Activated T-helper 2 cell treated with anti-CD3 and anti-CD28 coated beads, Interferon-gamma antibody, Interleukin-2, Interleukin-4, amounts not matched to agents 10 μg/mL and 5 μg/mL and 100 μg/mL, durations not matched to agents 14 hours and 24 hours and 36 hours (primary cell): ENCODE measurements at regions not wholly inside any gene's neighbourhood (a gene's known extent, or its start where the extent isn't known, plus 50 kb on each side); places are given as distances from the start of the nearest gene placed in this dataset.

Source experiments
- DNase-seq: peaks from one replicate; pipeline ENCODE4 v3.0.0; 2021; ENCODE audit warnings: low spot score
- H3K27ac Mint-ChIP-seq: one replicate; pipeline ENCODE4 v1.8.0; 2021; ENCODE audit warnings: mixed read lengths
- H3K27me3 Mint-ChIP-seq: one replicate; pipeline ENCODE4 v1.8.0; 2021; ENCODE audit warnings: low read depth, mixed read lengths
- H3K36me3 Mint-ChIP-seq: one replicate; pipeline ENCODE4 v1.8.0; 2021; ENCODE audit warnings: low read depth, mixed read lengths
- H3K4me1 Mint-ChIP-seq: one replicate; pipeline ENCODE4 v1.8.0; 2021; ENCODE audit warnings: low read depth, mixed read lengths
- H3K4me3 Mint-ChIP-seq: one replicate; pipeline ENCODE4 v1.8.0; 2021; ENCODE audit warnings: low read depth, mild to moderate bottlenecking, moderate library complexity, mixed read lengths
- H3K9me3 Mint-ChIP-seq: one replicate; pipeline ENCODE4 v1.8.0; 2021; ENCODE audit warnings: mixed read lengths
- intact Hi-C: fragments of 100-400 bp; cut with micrococcal nuclease; formaldehyde crosslinking; loops from one replicate; pipeline ENCODE4 v1.15.1; 2023

DNA sequence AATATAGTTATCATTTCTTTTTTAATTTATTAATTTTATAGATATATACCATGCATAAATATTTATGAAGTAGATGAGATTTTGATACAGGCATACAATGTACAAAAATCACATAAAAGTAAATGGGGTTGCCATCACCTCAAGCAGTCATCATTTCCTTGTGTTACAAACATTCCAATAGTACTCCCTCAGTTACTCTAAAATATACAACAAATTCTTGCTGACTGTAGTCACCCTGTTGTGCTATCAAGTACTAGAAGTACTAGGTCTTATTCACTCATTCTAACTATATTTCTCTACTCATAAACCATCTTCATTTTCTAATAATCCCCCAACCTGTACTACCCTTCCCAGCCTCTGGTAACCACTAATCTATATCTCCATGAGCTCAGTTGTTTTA lies 432.6 kb upstream of the SYT1 start:
- no peaks in the 10 kb centered on the region for H3K27me3 Mint-ChIP-seq
- intact Hi-C loops: no loop called here
- H3K36me3 Mint-ChIP-seq: no peaks in the 10 kb centered on the region
- H3K4me3 Mint-ChIP-seq: no peak overlapping the region
- H3K9me3 Mint-ChIP-seq: peaks cover 21% of the 10 kb centered on the region
- no peak overlapping the region for H3K27ac Mint-ChIP-seq
- no peaks in the 10 kb centered on the region for H3K4me1 Mint-ChIP-seq
- DNase-seq: no peak

- Mint-ChIP-seq H3K9me3 (peaks cover 46% of the 10 kb centered on the region), H3K4me1 (no peaks in the 10 kb centered on the region), H3K4me3 (no peak overlapping the region), H3K36me3 (no peaks in the 10 kb centered on the region), H3K27ac (no peak overlapping the region), H3K27me3 (no peaks in the 10 kb centered on the region)
- intact Hi-C loops: no loop called here
- DNase-seq: no peak
These were observed 424.9 kb upstream of the SYT1 start for GRCh38 chr12:78439666-78440065.

DNA sequence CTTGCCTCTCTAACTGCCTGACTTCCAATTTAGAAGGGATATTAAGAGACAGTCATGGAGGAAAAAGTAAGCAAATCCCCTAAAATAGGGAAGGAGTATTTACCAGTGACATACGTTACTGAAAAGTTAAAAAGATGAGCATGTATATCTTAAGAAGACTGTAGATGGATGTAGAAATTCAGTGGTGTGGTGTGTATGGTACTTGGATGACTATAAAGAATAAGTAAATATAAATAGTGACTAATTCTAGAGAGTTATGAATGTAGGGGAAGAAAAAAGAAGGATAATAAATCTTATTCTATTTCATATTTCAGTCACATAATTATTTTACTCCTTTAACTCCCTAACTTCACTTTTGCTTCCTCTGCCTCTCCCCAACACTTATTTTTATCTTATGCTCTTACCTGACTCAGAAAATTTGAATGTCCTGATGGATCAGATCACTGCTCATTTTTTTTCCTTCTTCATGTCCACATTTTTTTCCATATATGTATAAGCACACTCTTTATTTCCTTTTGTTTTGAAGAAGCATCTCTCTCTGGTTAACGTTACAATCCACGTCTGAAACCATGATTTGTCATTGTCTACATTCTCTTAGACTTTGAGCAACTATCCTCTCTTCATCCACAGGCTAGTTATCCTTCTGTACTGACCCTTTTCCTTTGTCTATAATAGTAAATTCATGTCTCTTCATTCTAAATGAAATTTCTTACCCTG lies 422.7 kb upstream of the SYT1 start:
- H3K36me3 Mint-ChIP-seq: no peaks in the 10 kb centered on the region
- no peak overlapping the region for H3K27ac Mint-ChIP-seq
- DNase-seq: no peak
- no peaks in the 10 kb centered on the region for H3K27me3 Mint-ChIP-seq
- H3K9me3 Mint-ChIP-seq: peaks cover 43% of the 10 kb centered on the region
- no peaks in the 10 kb centered on the region for H3K4me1 Mint-ChIP-seq
- intact Hi-C loops: no loop called here
- no peak overlapping the region for H3K4me3 Mint-ChIP-seq

DNA sequence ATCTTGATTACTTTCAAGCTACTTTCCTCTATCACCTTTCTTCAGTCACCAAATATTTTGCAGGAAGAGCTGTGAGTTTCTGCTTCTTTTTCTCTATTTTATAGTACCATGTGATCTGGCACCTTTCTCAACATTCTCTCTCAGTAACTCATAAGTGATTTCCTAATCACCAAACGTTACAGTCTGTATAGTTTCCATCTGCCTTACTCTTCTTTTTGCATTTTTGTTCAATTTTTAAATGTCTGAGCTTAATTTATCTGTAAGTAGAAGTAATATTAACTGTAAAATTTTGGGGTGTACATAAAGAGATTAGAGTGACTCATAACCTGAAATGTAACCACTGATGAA lies 422.1 kb upstream of the SYT1 start:
- Mint-ChIP-seq H3K27ac (no peak overlapping the region), H3K27me3 (no peaks in the 10 kb centered on the region), H3K4me1 (no peaks in the 10 kb centered on the region), H3K4me3 (no peak overlapping the region), H3K9me3 (peaks cover 37% of the 10 kb centered on the region), H3K36me3 (no peaks in the 10 kb centered on the region)
- DNase-seq: no peak
- intact Hi-C loops: no loop called here

GRCh38 chr12:78446555-78446954 lies 418.0 kb upstream of the SYT1 start:
- DNase-seq: no peak
- no peaks in the 10 kb centered on the region for H3K27me3 Mint-ChIP-seq
- no peaks in the 10 kb centered on the region for H3K4me1 Mint-ChIP-seq
- H3K27ac Mint-ChIP-seq: no peak overlapping the region
- H3K36me3 Mint-ChIP-seq: no peaks in the 10 kb centered on the region
- intact Hi-C loops: no loop called here
- H3K9me3 Mint-ChIP-seq: peaks cover 24% of the 10 kb centered on the region
- no peak overlapping the region for H3K4me3 Mint-ChIP-seq

DNA sequence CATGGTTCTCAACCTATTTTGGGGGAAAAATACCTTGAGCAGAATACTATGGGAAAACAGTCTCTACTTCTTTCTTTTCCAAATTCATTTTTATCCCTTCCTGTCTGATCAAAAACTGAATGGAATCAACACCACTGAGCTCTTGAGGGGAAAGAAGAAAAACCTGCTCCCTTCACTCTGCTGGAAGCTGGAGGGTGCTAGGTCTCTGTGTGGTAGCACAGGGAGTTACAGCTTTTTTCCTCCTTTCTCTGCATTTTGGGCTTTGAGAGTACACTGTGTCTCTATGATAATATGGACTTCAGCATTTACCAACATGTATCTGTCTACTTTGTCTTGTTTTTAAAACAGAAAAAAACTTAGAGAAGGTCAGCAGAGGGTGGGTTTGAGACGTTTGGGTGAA lies 417.2 kb upstream of the SYT1 start:
- no peaks in the 10 kb centered on the region for H3K36me3 Mint-ChIP-seq
- no peaks in the 10 kb centered on the region for H3K4me1 Mint-ChIP-seq
- H3K27me3 Mint-ChIP-seq: no peaks in the 10 kb centered on the region
- H3K27ac Mint-ChIP-seq: no peak overlapping the region
- no peak for DNase-seq
- peaks cover 23% of the 10 kb centered on the region for H3K9me3 Mint-ChIP-seq
- intact Hi-C loops: no loop called here
- no peak overlapping the region for H3K4me3 Mint-ChIP-seq

DNA sequence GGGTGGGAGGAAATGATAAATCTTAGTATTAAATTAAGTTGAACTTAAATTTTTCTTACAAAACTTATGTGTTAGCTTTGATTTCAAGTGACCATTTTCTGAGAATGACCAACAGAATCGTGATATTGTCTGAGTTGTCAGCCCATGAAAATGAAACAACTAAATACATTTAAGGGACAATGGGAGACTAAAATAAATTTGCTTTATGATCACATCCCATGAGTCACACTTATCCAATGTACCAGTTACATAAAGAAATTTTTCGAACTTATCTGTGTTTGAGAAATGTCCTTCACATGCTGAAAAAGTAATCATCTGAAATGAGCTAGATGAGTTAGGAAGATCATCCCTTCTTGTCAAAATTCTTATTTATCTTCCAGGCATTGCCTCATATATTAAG lies 415.9 kb upstream of the SYT1 start:
- intact Hi-C loops: no loop called here
- no peak overlapping the region for H3K4me3 Mint-ChIP-seq
- no peaks in the 10 kb centered on the region for H3K36me3 Mint-ChIP-seq

GRCh38 chr12:78455991-78456390 lies 408.6 kb upstream of the SYT1 start:
- intact Hi-C loops: no loop called here
- H3K4me1 Mint-ChIP-seq: peaks cover 2% of the 10 kb centered on the region
- no peak for DNase-seq
- no peak overlapping the region for H3K27ac Mint-ChIP-seq
- no peaks in the 10 kb centered on the region for H3K27me3 Mint-ChIP-seq
- H3K9me3 Mint-ChIP-seq: peaks cover 30% of the 10 kb centered on the region
- no peaks in the 10 kb centered on the region for H3K36me3 Mint-ChIP-seq
- H3K4me3 Mint-ChIP-seq: no peak overlapping the region

More for the DNA sequence above, 415.9 kb upstream of the SYT1 start:
- Mint-ChIP-seq H3K9me3 (peaks cover 23% of the 10 kb centered on the region), H3K27me3 (no peaks in the 10 kb centered on the region), H3K4me1 (no peaks in the 10 kb centered on the region), H3K27ac (no peak overlapping the region)
- DNase-seq: no peak

DNA sequence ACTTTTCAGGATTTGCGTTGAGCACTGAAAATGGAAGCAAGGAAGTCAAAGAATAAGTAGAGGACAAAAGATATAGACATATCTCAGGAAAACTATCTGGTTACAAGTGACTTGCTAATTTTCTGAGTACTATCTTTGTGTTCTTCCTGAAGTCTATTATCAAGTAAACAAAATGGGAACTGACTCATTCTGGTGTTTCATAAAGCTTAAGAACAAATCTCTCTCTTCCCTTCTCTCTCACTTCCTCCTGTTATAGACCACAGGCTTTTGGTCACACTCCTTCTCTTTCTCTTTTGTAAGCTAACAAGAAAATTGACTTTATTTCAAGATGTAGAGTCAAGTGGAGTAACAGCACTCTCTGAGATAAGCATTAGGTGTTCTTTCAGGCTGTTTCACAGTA lies 406.6 kb upstream of the SYT1 start:
- Mint-ChIP-seq H3K36me3 (no peaks in the 10 kb centered on the region), H3K27me3 (no peaks in the 10 kb centered on the region), H3K27ac (no peak overlapping the region), H3K4me1 (peaks cover 2% of the 10 kb centered on the region), H3K4me3 (no peak overlapping the region), H3K9me3 (peaks cover 28% of the 10 kb centered on the region)
- intact Hi-C loops: no loop called here
- no peak for DNase-seq

GRCh38 chr12:78470354-78471195 lies 394.0 kb upstream of the SYT1 start:
- Mint-ChIP-seq H3K4me1 (no peaks in the 10 kb centered on the region), H3K36me3 (no peaks in the 10 kb centered on the region), H3K27me3 (no peaks in the 10 kb centered on the region), H3K4me3 (no peak overlapping the region), H3K27ac (no peak overlapping the region), H3K9me3 (no peaks in the 10 kb centered on the region)
- no peak for DNase-seq
- intact Hi-C loops: no loop called here

- intact Hi-C loops: no loop called here
- H3K27me3 Mint-ChIP-seq: no peaks in the 10 kb centered on the region
- no peaks in the 10 kb centered on the region for H3K4me1 Mint-ChIP-seq
- peaks cover 6% of the 10 kb centered on the region for H3K9me3 Mint-ChIP-seq
- H3K27ac Mint-ChIP-seq: no peak overlapping the region
- H3K4me3 Mint-ChIP-seq: no peak overlapping the region
- H3K36me3 Mint-ChIP-seq: no peaks in the 10 kb centered on the region
- no peak for DNase-seq
These were observed 391.4 kb upstream of the SYT1 start for GRCh38 chr12:78473136-78473535.

DNA sequence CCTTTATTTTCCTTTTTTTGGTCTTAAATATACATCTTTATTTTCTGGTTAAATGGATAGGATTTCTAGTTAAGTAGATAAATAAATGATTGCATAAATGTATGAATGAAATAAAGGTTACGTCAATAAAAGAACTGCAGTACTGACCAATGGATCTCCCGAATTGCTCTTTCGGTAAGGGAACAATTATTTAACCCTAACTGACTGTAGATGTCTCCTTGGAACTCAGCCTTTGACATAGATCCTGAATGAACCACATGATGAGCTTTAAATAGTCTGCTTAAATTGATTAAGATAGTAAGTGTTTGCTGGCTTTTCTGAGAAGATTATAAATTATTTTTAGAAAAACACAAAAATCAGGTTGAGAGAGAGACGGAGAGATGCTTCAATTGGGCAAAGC lies 391.0 kb upstream of the SYT1 start:
- Mint-ChIP-seq H3K36me3 (no peaks in the 10 kb centered on the region), H3K27ac (no peak overlapping the region), H3K9me3 (peaks cover 6% of the 10 kb centered on the region), H3K4me3 (no peak overlapping the region), H3K27me3 (no peaks in the 10 kb centered on the region), H3K4me1 (no peaks in the 10 kb centered on the region)
- DNase-seq: no peak
- intact Hi-C loops: no loop called here

- Mint-ChIP-seq H3K4me3 (no peak overlapping the region), H3K27me3 (no peaks in the 10 kb centered on the region), H3K36me3 (no peaks in the 10 kb centered on the region), H3K9me3 (peaks cover 26% of the 10 kb centered on the region), H3K4me1 (no peaks in the 10 kb centered on the region), H3K27ac (no peak overlapping the region)
- no peak for DNase-seq
- intact Hi-C loops: no loop called here
These were observed 380.7 kb upstream of the SYT1 start for GRCh38 chr12:78483767-78484315.
